Activated T-cell treated with anti-CD3 and anti-CD28 coated beads, Interleukin-2, amount 50 U/mL, for 72 hours (primary cell): ENCODE measurements at regions not wholly inside any gene's neighbourhood (a gene's known extent, or its start where the extent isn't known, plus 50 kb on each side); places are given as distances from the start of the nearest gene placed in this dataset.
"Not testable (repeated sequence)": the region's sequence is repeated elsewhere in the genome, so short reads cannot be mapped to it uniquely, and the experiment has no call there.

ENCODE experiments used
- ATAC-seq, 2 donors: fragments of 150-1000 bp; cut with Tn5 transposase; replicated peaks in 1 of 2; 2 replicates each; pipeline ENCODE4 v1.10.0; 2021; ENCODE audit warnings: moderate library complexity in 2 of 2, mild to moderate bottlenecking in 1 of 2
- DNase-seq, 2 donors: peaks; one replicate each; pipeline ENCODE4 v3.0.0; 2021 to 2022; ENCODE audit warnings: mixed read lengths in 1 of 2
- H3K27ac Mint-ChIP-seq: one replicate; pipeline ENCODE4 v1.8.0; 2022; ENCODE audit warnings: mild to moderate bottlenecking, moderate library complexity, mixed read lengths
- H3K27me3 Mint-ChIP-seq: one replicate; pipeline ENCODE4 v1.8.0; 2022; ENCODE audit warnings: low read depth, mixed read lengths
- H3K36me3 Mint-ChIP-seq, 2 donors: one replicate each; pipeline ENCODE4 v1.8.0; 2022; ENCODE audit warnings: mixed read lengths in 2 of 2, mild to moderate bottlenecking in 1 of 2; ENCODE audit not compliant: insufficient read depth in 2 of 2
- H3K4me1 Mint-ChIP-seq: one replicate; pipeline ENCODE4 v1.8.0; 2022; ENCODE audit warnings: low read depth, mixed read lengths
- H3K4me3 Mint-ChIP-seq, 2 donors: one replicate each; pipeline ENCODE4 v1.8.0; 2022; ENCODE audit warnings: mild to moderate bottlenecking in 2 of 2, mixed read lengths in 2 of 2, moderate library complexity in 2 of 2
- H3K9me3 Mint-ChIP-seq, 2 donors: one replicate each; pipeline ENCODE4 v1.8.0; 2022; ENCODE audit warnings: mixed read lengths in 2 of 2

GRCh38 chr6:58028188-58028587 lies 710.8 kb downstream of the PRIM2 start:
- H3K27ac Mint-ChIP-seq, result peak overlapping the region; percentile 24
- DNase-seq, ATAC-seq, H3K36me3 Mint-ChIP-seq, H3K27me3 Mint-ChIP-seq, H3K4me1 Mint-ChIP-seq, H3K9me3 Mint-ChIP-seq, H3K4me3 Mint-ChIP-seq: not testable (repeated sequence)

GRCh38 chr6:58038213-58038612 lies 720.8 kb downstream of the PRIM2 start:
- H3K4me1 Mint-ChIP-seq, H3K27me3 Mint-ChIP-seq, H3K4me3 Mint-ChIP-seq, H3K9me3 Mint-ChIP-seq, ATAC-seq, H3K27ac Mint-ChIP-seq, H3K36me3 Mint-ChIP-seq, DNase-seq: not testable (repeated sequence)

- not testable (repeated sequence) for ATAC-seq, H3K4me1 Mint-ChIP-seq, H3K36me3 Mint-ChIP-seq, H3K27ac Mint-ChIP-seq, DNase-seq, H3K9me3 Mint-ChIP-seq, H3K4me3 Mint-ChIP-seq, H3K27me3 Mint-ChIP-seq
Observed at GRCh38 chr6:58046584-58046983, 729.2 kb downstream of the PRIM2 start.

- H3K4me1 Mint-ChIP-seq, H3K27ac Mint-ChIP-seq, H3K27me3 Mint-ChIP-seq, H3K9me3 Mint-ChIP-seq, H3K4me3 Mint-ChIP-seq, ATAC-seq, H3K36me3 Mint-ChIP-seq, DNase-seq: not testable (repeated sequence)
Observed at GRCh38 chr6:58047389-58047788, 730.0 kb downstream of the PRIM2 start.

- not testable (repeated sequence) for ATAC-seq, H3K4me1 Mint-ChIP-seq, H3K27ac Mint-ChIP-seq, DNase-seq, H3K27me3 Mint-ChIP-seq, H3K4me3 Mint-ChIP-seq, H3K9me3 Mint-ChIP-seq, H3K36me3 Mint-ChIP-seq
Observed at GRCh38 chr6:58047865-58048264, 730.4 kb downstream of the PRIM2 start.

GRCh38 chr6:58055465-58056176 lies 738.2 kb downstream of the PRIM2 start:
- not testable (repeated sequence) for H3K4me3 Mint-ChIP-seq, H3K27me3 Mint-ChIP-seq, H3K9me3 Mint-ChIP-seq, H3K27ac Mint-ChIP-seq, H3K36me3 Mint-ChIP-seq, ATAC-seq, H3K4me1 Mint-ChIP-seq, DNase-seq

- H3K4me3 Mint-ChIP-seq, H3K27me3 Mint-ChIP-seq, H3K36me3 Mint-ChIP-seq, H3K4me1 Mint-ChIP-seq, DNase-seq, ATAC-seq, H3K27ac Mint-ChIP-seq, H3K9me3 Mint-ChIP-seq: not testable (repeated sequence)
Observed at GRCh38 chr6:58059701-58060100, 742.3 kb downstream of the PRIM2 start.

- H3K27ac Mint-ChIP-seq, ATAC-seq, H3K9me3 Mint-ChIP-seq, DNase-seq, H3K27me3 Mint-ChIP-seq, H3K4me3 Mint-ChIP-seq, H3K4me1 Mint-ChIP-seq, H3K36me3 Mint-ChIP-seq: not testable (repeated sequence)
Observed at GRCh38 chr6:58063542-58063941, 746.1 kb downstream of the PRIM2 start.

GRCh38 chr6:58067867-58068548 lies 750.6 kb downstream of the PRIM2 start:
- H3K27me3 Mint-ChIP-seq, H3K9me3 Mint-ChIP-seq, ATAC-seq, H3K4me3 Mint-ChIP-seq, H3K36me3 Mint-ChIP-seq, DNase-seq, H3K27ac Mint-ChIP-seq, H3K4me1 Mint-ChIP-seq: not testable (repeated sequence)

- ATAC-seq, result no peak
- H3K27ac Mint-ChIP-seq, result no peak overlapping the region
Observed at GRCh38 chr6:58073263-58073662, 755.8 kb downstream of the PRIM2 start.

GRCh38 chr6:58090067-58090466 lies 772.6 kb downstream of the PRIM2 start:
- not testable (repeated sequence) for H3K9me3 Mint-ChIP-seq, ATAC-seq, H3K4me1 Mint-ChIP-seq, H3K36me3 Mint-ChIP-seq, DNase-seq, H3K4me3 Mint-ChIP-seq, H3K27me3 Mint-ChIP-seq, H3K27ac Mint-ChIP-seq

More at GRCh38 chr6:58073263-58073662, 755.8 kb downstream of the PRIM2 start:
- Mint-ChIP-seq H3K4me1 (no peaks in the 10 kb centered on the region), H3K9me3 (peaks cover 0 to 2% of the 10 kb centered on the region in 2 donors), H3K27me3 (no peaks in the 10 kb centered on the region), H3K4me3 (no peak overlapping the region), H3K36me3 (no peaks in the 10 kb centered on the region)
- DNase-seq, result no peak

- not testable (repeated sequence) for H3K27ac Mint-ChIP-seq, ATAC-seq, H3K4me3 Mint-ChIP-seq, H3K36me3 Mint-ChIP-seq, H3K9me3 Mint-ChIP-seq, DNase-seq, H3K27me3 Mint-ChIP-seq, H3K4me1 Mint-ChIP-seq
Observed at GRCh38 chr6:58097251-58097650, 779.8 kb downstream of the PRIM2 start.

- H3K27me3 Mint-ChIP-seq, result no peaks in the 10 kb centered on the region
- no peak overlapping the region for H3K27ac Mint-ChIP-seq
- H3K4me3 Mint-ChIP-seq, result no peak overlapping the region
- no peaks in the 10 kb centered on the region for H3K4me1 Mint-ChIP-seq
- no peaks in the 10 kb centered on the region for H3K36me3 Mint-ChIP-seq
- no peak for ATAC-seq
- H3K9me3 Mint-ChIP-seq, result no peaks in the 10 kb centered on the region
- DNase-seq, result no peak
Observed at GRCh38 chr6:58113960-58114359, 796.5 kb downstream of the PRIM2 start.

- H3K9me3 Mint-ChIP-seq, ATAC-seq, DNase-seq, H3K36me3 Mint-ChIP-seq, H3K4me1 Mint-ChIP-seq, H3K27me3 Mint-ChIP-seq, H3K4me3 Mint-ChIP-seq, H3K27ac Mint-ChIP-seq: not testable (repeated sequence)
Observed at GRCh38 chr6:58117162-58117561, 799.7 kb downstream of the PRIM2 start.
